ENCODE measurements at regions not wholly inside any gene's neighbourhood (a gene's known extent, or its start where the extent isn't known, plus 50 kb on each side); places are given as distances from the start of the nearest gene placed in this dataset.

DNA sequence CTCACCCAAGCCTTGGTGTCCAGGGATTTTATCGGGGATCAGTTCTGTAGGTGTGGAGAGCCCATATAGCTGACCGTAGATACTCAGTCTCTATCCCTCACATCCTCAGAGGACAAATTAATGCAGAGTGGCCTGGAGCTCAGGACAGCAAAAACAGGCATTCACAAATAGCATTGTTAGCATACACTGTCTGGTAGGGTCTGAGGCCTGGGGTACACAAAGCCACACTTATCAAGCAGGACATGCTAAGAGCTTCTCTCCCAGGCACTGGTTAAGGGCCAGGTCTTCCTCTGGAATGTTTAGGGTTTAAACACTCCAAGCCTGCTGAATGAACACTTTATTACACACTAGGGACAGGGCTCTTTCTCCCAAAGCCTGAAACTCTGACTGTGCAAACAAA is 253.2 kb downstream of the NEDD1 start:
- Histone ChIP-seq H3K4me3 (ENCODE audit: low read depth, low read length) (no peak overlapping the region), H3K27ac (ENCODE audit: extremely low read depth, low read depth, low read length) (no peak overlapping the region), H3K36me3 (ENCODE audit: control insufficient read depth in 2 of 2, insufficient read depth in 1 of 2, low read length in 2 of 2) (no peaks in the 10 kb centered on the region), H3K9me3 (ENCODE audit: control insufficient read depth, insufficient read depth, low read depth, low read length) (no peaks in the 10 kb centered on the region), H3K4me1 (ENCODE audit: control insufficient read depth, insufficient read depth, low read length) (no peaks in the 10 kb centered on the region)
- ChIA-PET POLR2A (no interaction called here), CTCF (no interaction called here)
- no peak for TF ChIP-seq GFI1B (tag by site-specific recombination; IDR thresholded peaks at IDR 0.05)
- TF ChIP-seq, protein P1, sequence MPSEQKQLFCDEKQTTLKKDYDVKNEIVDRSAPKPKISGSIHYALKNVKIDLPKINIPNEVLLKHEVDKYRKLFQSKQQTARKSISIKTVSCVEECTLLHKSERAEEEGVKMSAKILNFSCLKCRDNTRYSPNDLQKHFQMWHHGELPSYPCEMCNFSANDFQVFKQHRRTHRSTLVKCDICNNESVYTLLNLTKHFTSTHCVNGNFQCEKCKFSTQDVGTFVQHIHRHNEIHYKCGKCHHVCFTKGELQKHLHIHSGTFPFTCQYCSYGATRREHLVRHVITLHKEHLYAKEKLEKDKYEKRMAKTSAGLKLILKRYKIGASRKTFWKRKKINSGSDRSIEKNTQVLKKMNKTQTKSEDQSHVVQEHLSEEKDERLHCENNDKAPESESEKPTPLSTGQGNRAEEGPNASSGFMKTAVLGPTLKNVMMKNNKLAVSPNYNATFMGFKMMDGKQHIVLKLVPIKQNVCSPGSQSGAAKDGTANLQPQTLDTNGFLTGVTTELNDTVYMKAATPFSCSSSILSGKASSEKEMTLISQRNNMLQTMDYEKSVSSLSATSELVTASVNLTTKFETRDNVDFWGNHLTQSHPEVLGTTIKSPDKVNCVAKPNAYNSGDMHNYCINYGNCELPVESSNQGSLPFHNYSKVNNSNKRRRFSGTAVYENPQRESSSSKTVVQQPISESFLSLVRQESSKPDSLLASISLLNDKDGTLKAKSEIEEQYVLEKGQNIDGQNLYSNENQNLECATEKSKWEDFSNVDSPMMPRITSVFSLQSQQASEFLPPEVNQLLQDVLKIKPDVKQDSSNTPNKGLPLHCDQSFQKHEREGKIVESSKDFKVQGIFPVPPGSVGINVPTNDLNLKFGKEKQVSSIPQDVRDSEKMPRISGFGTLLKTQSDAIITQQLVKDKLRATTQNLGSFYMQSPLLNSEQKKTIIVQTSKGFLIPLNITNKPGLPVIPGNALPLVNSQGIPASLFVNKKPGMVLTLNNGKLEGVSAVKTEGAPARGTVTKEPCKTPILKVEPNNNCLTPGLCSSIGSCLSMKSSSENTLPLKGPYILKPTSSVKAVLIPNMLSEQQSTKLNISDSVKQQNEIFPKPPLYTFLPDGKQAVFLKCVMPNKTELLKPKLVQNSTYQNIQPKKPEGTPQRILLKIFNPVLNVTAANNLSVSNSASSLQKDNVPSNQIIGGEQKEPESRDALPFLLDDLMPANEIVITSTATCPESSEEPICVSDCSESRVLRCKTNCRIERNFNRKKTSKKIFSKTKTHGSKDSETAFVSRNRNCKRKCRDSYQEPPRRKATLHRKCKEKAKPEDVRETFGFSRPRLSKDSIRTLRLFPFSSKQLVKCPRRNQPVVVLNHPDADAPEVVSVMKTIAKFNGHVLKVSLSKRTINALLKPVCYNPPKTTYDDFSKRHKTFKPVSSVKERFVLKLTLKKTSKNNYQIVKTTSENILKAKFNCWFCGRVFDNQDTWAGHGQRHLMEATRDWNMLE (tag by site-specific recombination; conservative IDR thresholded peaks at IDR 0.05; ENCODE audit: low read depth) = no peak
- TF ChIP-seq SCRT1 (tag by site-specific recombination; IDR thresholded peaks at IDR 0.05; ENCODE audit: borderline replicate concordance) = no peak
- TF ChIP-seq ZNF146 (tag by site-specific recombination; IDR thresholded peaks at IDR 0.05) = no peak
- no peak for TF ChIP-seq ZNF560 (tag by site-specific recombination; IDR thresholded peaks at IDR 0.05; ENCODE audit: borderline replicate concordance)
- no peak for TF ChIP-seq BCL11B (tag by site-specific recombination; IDR thresholded peaks at IDR 0.05; ENCODE audit: low read depth)
- TF ChIP-seq ZNF23 (tag by site-specific recombination; IDR thresholded peaks at IDR 0.05; ENCODE audit: borderline replicate concordance) = no peak
- no peak for TF ChIP-seq ZNF571 (tag by site-specific recombination; IDR thresholded peaks at IDR 0.05)
- no peak for TF ChIP-seq ZNF776 (tag by site-specific recombination; IDR thresholded peaks at IDR 0.05; ENCODE audit: borderline replicate concordance)

DNA sequence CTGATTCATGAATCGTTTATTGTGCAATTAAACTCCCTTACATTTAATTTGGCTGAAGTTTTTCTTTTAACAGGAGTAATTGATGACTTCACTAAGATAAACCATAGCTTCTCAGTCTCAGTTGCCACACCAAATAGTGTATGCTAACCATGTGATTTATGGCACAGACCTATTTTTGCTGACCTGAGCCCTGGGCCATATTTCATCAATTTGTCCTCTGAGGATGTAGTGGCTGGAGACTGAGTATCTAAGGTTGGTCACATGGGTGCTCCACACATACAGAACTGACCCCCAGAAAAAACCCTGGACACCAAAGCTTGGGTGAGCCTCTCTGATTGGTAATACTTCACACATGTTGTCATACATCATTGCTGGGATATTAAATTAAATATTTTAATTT is 255.1 kb downstream of the NEDD1 start:
- Histone ChIP-seq H3K9me3 (ENCODE audit: control insufficient read depth, insufficient read depth, low read depth, low read length) (no peaks in the 10 kb centered on the region), H3K4me1 (ENCODE audit: control insufficient read depth, insufficient read depth, low read length) (no peaks in the 10 kb centered on the region), H3K36me3 (ENCODE audit: control insufficient read depth in 2 of 2, insufficient read depth in 1 of 2, low read length in 2 of 2) (no peaks in the 10 kb centered on the region), H3K4me3 (ENCODE audit: low read depth, low read length) (no peak overlapping the region), H3K27ac (ENCODE audit: extremely low read depth, low read depth, low read length) (no peak overlapping the region)
- TF ChIP-seq, protein P2, sequence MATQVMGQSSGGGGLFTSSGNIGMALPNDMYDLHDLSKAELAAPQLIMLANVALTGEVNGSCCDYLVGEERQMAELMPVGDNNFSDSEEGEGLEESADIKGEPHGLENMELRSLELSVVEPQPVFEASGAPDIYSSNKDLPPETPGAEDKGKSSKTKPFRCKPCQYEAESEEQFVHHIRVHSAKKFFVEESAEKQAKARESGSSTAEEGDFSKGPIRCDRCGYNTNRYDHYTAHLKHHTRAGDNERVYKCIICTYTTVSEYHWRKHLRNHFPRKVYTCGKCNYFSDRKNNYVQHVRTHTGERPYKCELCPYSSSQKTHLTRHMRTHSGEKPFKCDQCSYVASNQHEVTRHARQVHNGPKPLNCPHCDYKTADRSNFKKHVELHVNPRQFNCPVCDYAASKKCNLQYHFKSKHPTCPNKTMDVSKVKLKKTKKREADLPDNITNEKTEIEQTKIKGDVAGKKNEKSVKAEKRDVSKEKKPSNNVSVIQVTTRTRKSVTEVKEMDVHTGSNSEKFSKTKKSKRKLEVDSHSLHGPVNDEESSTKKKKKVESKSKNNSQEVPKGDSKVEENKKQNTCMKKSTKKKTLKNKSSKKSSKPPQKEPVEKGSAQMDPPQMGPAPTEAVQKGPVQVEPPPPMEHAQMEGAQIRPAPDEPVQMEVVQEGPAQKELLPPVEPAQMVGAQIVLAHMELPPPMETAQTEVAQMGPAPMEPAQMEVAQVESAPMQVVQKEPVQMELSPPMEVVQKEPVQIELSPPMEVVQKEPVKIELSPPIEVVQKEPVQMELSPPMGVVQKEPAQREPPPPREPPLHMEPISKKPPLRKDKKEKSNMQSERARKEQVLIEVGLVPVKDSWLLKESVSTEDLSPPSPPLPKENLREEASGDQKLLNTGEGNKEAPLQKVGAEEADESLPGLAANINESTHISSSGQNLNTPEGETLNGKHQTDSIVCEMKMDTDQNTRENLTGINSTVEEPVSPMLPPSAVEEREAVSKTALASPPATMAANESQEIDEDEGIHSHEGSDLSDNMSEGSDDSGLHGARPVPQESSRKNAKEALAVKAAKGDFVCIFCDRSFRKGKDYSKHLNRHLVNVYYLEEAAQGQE (tag by site-specific recombination; IDR thresholded peaks at IDR 0.05) = no peak
- no peak for TF ChIP-seq ZNF239 (tag by site-specific recombination; IDR thresholded peaks at IDR 0.05)
- TF ChIP-seq SCRT2 (tag by site-specific recombination; IDR thresholded peaks at IDR 0.05) = no peak
- TF ChIP-seq ZNF501 (tag by site-specific recombination; IDR thresholded peaks at IDR 0.05) = no peak
- no peak for TF ChIP-seq ZNF174 (tag by site-specific recombination; IDR thresholded peaks at IDR 0.05)
- no peak for TF ChIP-seq ZNF514 (tag by site-specific recombination; IDR thresholded peaks at IDR 0.05)
- no peak for TF ChIP-seq ZNF10 (tag by site-specific recombination; IDR thresholded peaks at IDR 0.05)
- no peak for TF ChIP-seq ZNF521 (tag by site-specific recombination; IDR thresholded peaks at IDR 0.05)
- TF ChIP-seq ZNF391 (tag by site-specific recombination; IDR thresholded peaks at IDR 0.05; ENCODE audit: borderline replicate concordance, low read depth) = no peak
- TF ChIP-seq ZNF558 (tag by site-specific recombination; IDR thresholded peaks at IDR 0.05) = no peak
- no peak for TF ChIP-seq ZBTB48 (tag by site-specific recombination; IDR thresholded peaks at IDR 0.05)
- TF ChIP-seq ZNF221 (tag by site-specific recombination; IDR thresholded peaks at IDR 0.05; ENCODE audit: borderline replicate concordance) = no peak
- TF ChIP-seq ZNF366 (tag by site-specific recombination; conservative IDR thresholded peaks at IDR 0.05) = no peak
- TF ChIP-seq, protein P3, sequence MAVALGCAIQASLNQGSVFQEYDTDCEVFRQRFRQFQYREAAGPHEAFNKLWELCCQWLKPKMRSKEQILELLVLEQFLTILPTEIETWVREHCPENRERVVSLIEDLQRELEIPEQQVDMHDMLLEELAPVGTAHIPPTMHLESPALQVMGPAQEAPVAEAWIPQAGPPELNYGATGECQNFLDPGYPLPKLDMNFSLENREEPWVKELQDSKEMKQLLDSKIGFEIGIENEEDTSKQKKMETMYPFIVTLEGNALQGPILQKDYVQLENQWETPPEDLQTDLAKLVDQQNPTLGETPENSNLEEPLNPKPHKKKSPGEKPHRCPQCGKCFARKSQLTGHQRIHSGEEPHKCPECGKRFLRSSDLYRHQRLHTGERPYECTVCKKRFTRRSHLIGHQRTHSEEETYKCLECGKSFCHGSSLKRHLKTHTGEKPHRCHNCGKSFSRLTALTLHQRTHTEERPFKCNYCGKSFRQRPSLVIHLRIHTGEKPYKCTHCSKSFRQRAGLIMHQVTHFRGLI (tag by site-specific recombination; IDR thresholded peaks at IDR 0.05) = no peak
- ChIA-PET POLR2A (no interaction called here), CTCF (no interaction called here)
